DMS153 treated with DMSO at 0.1 percent for 48 hours (cell line): ENCODE measurements at regions not wholly inside any gene's neighbourhood (a gene's known extent, or its start where the extent isn't known, plus 50 kb on each side); places are given as distances from the start of the nearest gene placed in this dataset.
"Not testable (repeated sequence)": the region's sequence is repeated elsewhere in the genome, so short reads cannot be mapped to it uniquely, and the experiment has no call there.

Source experiments
- DNase-seq: peaks from one replicate; lab custom pipeline; 2025; ENCODE audit not compliant: unreplicated experiment; lab: John Stamatoyannopoulos, UW

- DNase-seq, result no peak
These were observed 50.7 kb upstream of the SYNDIG1 start for GRCh38 chr20:24418731-24419130.

DNA sequence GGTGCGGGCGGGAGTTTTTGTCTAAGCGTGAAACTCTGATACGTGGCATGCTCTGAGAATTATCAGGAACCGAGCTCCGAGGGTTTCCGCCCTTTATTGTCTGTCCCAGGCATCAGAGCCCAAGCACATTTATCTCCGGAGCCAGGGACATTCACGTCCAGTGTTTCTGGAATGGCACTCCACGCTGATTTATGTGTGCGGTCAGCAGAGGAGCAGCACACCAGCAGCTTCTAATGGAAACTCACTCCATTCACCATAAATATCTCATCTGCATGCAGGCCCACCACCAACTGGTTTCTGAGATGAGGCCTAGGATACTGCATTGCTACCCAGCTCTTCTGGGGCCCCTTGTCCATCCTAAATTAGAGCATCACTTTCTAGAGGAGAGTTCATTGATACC lies 51.9 kb upstream of the SYNDIG1 start:
- DNase-seq, result no peak

DNA sequence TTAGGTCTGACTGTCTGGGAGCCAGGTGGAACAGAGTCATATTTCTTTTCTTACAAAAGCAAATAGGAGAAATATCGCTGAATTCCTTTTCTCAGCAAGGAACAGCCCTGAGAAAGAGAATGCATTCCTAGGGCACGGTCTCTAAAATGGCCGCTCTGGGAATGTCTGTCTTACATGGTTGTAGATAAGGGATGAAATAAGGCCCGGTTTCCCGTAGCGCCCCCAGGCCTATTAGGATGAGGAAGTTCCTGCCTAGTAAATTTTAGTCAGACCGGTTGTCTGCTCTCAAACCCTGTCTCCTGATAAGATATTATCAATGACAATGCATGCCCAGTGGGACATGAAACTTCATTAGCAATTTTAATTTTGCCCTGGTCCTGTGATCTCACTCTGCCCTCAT lies 54.0 kb upstream of the SYNDIG1 start:
- DNase-seq, result not testable (repeated sequence)

GRCh38 chr20:24411834-24412216 lies 57.6 kb upstream of the SYNDIG1 start:
- DNase-seq, result no peak

GRCh38 chr20:24411003-24411833 lies 58.2 kb upstream of the SYNDIG1 start:
- no peak for DNase-seq

DNA sequence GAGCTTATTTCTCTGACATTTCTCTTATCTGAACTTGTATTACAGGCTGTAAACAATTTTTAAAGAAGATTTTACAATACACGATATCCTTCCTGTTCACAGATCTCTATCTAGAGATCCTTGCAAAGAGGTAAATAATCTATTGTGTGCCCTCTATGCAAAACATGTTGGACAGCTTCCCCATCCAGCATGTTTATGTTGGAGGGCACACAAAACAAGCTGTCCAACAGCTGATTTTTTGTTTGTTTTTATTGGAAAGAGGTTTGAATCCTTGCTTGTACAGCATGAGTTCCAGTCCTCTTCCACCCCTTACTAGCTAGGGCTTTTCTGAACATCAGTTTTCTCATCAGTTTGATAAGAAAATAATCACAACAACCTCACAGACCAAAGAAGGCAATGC lies 62.3 kb upstream of the SYNDIG1 start:
- DNase-seq, result no peak

GRCh38 chr20:24406750-24407149 lies 62.7 kb upstream of the SYNDIG1 start:
- DNase-seq, result no peak

DNA sequence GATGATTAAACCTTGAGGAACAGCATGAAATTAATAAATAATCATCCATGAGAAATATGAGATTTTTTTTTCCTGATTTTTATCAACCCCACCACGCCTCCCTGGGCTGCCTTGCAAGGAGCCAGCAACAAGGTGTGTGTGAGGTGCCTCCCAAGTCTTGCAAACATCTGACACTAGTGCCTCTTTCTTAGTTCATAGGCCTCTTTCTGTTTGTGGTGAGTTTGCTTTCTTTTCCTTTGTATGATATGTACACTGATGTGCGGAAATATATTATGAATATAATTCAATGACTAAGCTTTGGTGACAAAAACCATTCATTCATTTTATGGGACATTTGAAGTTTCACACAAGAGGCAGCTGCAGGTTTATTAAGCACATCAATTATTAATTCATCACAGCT lies 63.2 kb upstream of the SYNDIG1 start:
- no peak for DNase-seq

DNA sequence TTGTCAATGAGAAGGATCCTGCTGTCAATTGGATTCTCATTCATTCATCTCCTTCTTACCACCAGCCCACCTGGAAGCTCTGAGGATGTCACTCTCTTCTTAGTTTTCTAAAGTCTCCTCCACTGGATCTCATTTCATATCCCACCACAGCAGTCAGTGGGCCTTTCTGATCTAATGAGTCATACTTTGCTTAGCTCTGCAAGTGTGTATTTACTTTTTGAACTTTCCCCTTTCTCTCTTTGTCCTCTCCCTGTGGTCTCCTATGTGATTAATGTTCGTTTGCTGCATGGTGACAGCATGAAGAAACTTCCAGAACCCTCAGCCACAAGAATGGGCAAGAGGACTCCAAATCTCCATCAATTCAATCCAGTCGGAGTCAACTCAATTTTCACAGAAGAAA lies 63.6 kb upstream of the SYNDIG1 start:
- DNase-seq, result no peak

DNA sequence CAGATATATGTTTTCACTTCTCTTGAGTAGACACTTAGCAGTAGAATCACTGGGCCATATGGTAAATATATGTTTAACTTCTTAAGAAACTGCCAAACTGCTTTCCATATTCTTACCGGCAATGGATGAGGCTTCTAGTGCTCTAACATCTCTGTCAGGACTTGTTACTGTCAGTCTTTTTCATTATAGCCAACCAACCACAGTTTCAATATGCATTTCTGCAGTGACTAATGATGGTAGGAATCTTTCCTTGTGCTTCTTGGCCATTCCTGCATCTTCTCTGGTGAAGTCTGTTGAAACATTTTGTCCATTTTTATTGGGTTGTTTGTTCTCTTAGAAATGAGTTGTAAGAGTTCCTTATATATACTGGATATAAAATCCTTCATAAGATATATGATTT lies 66.0 kb upstream of the SYNDIG1 start:
- DNase-seq, result no peak

- no peak for DNase-seq
These were observed 67.2 kb upstream of the SYNDIG1 start for GRCh38 chr20:24402188-24402587.

DNA sequence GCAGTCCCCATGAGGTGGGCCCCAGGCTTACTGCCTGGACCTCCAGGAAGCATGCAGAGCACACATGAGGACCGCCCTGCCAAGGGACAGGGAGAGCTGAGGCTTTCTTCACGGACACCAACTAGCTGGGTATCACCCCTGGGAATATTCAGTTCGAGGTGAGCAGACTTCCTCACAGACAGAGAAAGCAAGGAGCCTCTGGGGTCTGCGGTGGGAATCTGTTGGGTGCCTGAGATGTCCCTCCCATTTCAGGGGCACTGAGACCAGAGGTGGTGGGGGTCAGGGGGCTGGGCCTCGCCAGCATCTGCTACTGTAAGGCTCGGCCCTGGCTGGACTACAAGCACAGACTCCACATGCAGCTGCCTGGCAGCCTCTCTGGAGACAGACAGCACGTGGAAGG lies 74.3 kb upstream of the SYNDIG1 start:
- DNase-seq, result no peak

DNA sequence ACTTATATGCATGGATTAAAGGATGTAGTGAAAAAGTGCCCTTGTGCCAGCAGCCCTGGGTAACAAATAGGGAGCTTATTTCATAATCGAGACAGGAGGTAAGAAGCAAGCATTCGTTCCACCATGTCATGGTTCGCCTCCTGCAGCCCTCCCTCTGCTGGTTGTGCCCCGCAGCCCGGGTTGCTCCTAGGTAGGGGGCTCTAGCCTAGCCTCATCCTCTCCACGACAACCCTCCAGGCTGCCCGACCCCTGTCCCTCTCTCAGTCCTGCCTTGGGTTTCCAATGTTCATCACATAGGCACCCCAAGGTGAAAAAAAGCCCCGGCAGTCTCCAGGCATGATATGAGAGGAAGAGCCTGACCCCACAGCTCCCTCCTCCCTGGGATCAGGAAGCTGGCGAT lies 75.5 kb upstream of the SYNDIG1 start:
- no peak for DNase-seq

- no peak for DNase-seq
These were observed 76.8 kb upstream of the SYNDIG1 start for GRCh38 chr20:24392612-24393011.

- DNase-seq, result no peak
These were observed 79.7 kb upstream of the SYNDIG1 start for GRCh38 chr20:24389686-24390085.

GRCh38 chr20:24388828-24389380 lies 80.5 kb upstream of the SYNDIG1 start:
- DNase-seq, result no peak

GRCh38 chr20:24385547-24385946 lies 83.9 kb upstream of the SYNDIG1 start:
- DNase-seq, result no peak

- no peak for DNase-seq
These were observed 84.6 kb upstream of the SYNDIG1 start for GRCh38 chr20:24384865-24385264.

DNA sequence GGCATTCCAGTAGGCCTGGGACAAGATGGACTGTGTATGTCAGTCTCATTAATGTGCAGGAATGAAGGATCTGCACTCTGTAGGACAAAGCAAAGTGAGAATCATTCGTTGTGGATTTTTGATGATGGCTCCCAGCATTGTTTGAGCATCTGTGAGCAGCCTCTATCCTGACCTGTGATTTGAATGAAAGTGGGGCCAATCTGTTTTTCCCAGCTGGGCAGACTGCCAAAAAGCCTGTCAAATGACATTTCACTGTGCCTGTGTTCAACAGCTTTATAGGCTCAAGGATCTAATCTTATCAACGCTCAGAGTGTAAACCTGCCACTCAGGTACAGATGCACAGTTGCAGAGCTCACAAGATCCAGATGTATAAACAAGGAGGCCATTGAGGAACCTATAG lies 86.7 kb upstream of the SYNDIG1 start:
- peak; percentile 57 for DNase-seq

- DNase-seq, result no peak
These were observed 87.1 kb upstream of the SYNDIG1 start for GRCh38 chr20:24382331-24382730.

- DNase-seq, result no peak
These were observed 87.5 kb upstream of the SYNDIG1 start for GRCh38 chr20:24381886-24382285.

DNA sequence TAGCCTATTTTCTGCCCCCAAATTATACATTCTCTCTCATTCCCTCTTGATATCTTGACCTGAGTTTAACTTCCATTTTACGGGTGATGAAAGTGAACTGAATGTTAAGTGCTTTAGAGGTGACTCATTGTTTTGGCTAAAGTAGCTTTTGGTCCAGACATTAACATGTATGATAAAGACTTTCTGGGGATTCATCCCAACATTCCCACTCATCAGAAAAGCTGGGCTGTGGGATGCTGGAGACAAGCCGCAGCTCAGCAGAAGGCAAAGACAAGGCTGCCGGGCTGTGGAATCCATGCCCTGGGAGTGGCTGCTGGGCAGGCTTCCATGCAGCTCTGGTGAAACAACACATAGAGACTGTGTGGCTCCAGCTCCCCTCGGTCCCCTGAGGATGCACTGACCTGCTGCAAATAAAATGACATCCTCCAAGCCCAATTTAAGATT lies 89.9 kb upstream of the SYNDIG1 start:
- no peak for DNase-seq
